SK-N-SH (cell line): ENCODE measurements at regions not wholly inside any gene's neighbourhood (a gene's known extent, or its start where the extent isn't known, plus 50 kb on each side); places are given as distances from the start of the nearest gene placed in this dataset.
"Not testable (repeated sequence)": the region's sequence is repeated elsewhere in the genome, so short reads cannot be mapped to it uniquely, and the experiment has no call there.

Experiments
- ELF1 ChIP-seq: IDR thresholded peaks from 2 replicates; pipeline ENCODE4 v1.4.0; 2012
- EZH2phosphoT487 ChIP-seq: fragments of 200-600 bp; sonication (generic); IDR thresholded peaks from 2 replicates; pipeline ENCODE4 v1.6.1; 2017; ENCODE audit warnings: low read depth, mixed run types, mild to moderate bottlenecking, antibody characterized with exemption, moderate library complexity, borderline replicate concordance
- GABPA ChIP-seq: IDR thresholded peaks from 2 replicates; pipeline ENCODE4 v1.4.0; 2012; ENCODE audit warnings: low read depth, mild to moderate bottlenecking
- RAD21 ChIP-seq: IDR thresholded peaks from 2 replicates; pipeline ENCODE4 v1.6.1; 2012; ENCODE audit warnings: mild to moderate bottlenecking, low read length
- SIN3A ChIP-seq: IDR thresholded peaks from 2 replicates; pipeline ENCODE4 v1.6.1; 2012; ENCODE audit warnings: low read depth, mild to moderate bottlenecking, low read length, moderate library complexity, borderline replicate concordance
- TCF12 ChIP-seq: IDR thresholded peaks from 2 replicates; pipeline ENCODE4 v1.4.0; 2012
- TEAD4 ChIP-seq: IDR thresholded peaks from 2 replicates; pipeline ENCODE4 v1.4.0; 2012; ENCODE audit warnings: mild to moderate bottlenecking, borderline replicate concordance; ENCODE audit not compliant: insufficient read depth
- YY1 ChIP-seq: IDR thresholded peaks from 2 replicates; pipeline ENCODE4 v1.4.0; 2012; ENCODE audit warnings: low read depth, mild to moderate bottlenecking
- TF ChIP-seq, protein P1 (sequence below): fragments of 200-600 bp; sonication (generic); IDR thresholded peaks from 2 replicates; pipeline ENCODE4 v1.6.1; 2017; ENCODE audit warnings: antibody characterized with exemption, mild to moderate bottlenecking, moderate library complexity
- TF ChIP-seq, protein P2 (sequence below): IDR thresholded peaks from 2 replicates; pipeline ENCODE4 v1.6.1; 2012; ENCODE audit warnings: mild to moderate bottlenecking, low read depth, low read length, moderate library complexity
- TF ChIP-seq, protein P3 (sequence below): IDR thresholded peaks from 2 replicates; pipeline ENCODE4 v1.4.0; 2012; ENCODE audit warnings: low read depth
- TF ChIP-seq, protein P4 (sequence below): IDR thresholded peaks from 2 replicates; pipeline ENCODE4 v1.4.0; 2012; ENCODE audit warnings: low read depth, borderline replicate concordance
- TF ChIP-seq, protein P5 (sequence below): fragments of 150-350 bp; IDR thresholded peaks from 2 replicates; pipeline ENCODE4 v1.6.1; 2017; ENCODE audit warnings: antibody characterized with exemption, low read length, low read depth, borderline replicate concordance

DNA sequence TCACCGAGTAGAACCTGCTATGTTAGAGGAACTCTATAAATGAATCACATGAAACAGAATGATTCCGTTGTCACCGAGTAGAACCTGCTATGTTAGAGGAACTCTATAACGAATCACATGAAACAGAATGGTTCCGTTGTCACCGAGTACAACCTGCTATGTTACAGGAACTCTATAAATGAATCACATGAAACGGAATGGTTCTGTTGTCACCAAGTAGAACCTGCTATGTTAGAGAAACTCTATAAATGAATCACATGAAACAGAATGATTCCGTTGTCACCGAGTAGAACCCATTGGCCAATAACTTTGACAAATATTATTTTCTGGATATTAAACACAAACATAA lies 309.1 kb upstream of the FRG1 start:
- TF ChIP-seq, protein P1, sequence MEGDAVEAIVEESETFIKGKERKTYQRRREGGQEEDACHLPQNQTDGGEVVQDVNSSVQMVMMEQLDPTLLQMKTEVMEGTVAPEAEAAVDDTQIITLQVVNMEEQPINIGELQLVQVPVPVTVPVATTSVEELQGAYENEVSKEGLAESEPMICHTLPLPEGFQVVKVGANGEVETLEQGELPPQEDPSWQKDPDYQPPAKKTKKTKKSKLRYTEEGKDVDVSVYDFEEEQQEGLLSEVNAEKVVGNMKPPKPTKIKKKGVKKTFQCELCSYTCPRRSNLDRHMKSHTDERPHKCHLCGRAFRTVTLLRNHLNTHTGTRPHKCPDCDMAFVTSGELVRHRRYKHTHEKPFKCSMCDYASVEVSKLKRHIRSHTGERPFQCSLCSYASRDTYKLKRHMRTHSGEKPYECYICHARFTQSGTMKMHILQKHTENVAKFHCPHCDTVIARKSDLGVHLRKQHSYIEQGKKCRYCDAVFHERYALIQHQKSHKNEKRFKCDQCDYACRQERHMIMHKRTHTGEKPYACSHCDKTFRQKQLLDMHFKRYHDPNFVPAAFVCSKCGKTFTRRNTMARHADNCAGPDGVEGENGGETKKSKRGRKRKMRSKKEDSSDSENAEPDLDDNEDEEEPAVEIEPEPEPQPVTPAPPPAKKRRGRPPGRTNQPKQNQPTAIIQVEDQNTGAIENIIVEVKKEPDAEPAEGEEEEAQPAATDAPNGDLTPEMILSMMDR, result not testable (repeated sequence)
- TF ChIP-seq YY1, EZH2phosphoT487, SIN3A, TEAD4, ELF1, RAD21, GABPA, TCF12: not testable (repeated sequence)
- TF ChIP-seq, protein P2, sequence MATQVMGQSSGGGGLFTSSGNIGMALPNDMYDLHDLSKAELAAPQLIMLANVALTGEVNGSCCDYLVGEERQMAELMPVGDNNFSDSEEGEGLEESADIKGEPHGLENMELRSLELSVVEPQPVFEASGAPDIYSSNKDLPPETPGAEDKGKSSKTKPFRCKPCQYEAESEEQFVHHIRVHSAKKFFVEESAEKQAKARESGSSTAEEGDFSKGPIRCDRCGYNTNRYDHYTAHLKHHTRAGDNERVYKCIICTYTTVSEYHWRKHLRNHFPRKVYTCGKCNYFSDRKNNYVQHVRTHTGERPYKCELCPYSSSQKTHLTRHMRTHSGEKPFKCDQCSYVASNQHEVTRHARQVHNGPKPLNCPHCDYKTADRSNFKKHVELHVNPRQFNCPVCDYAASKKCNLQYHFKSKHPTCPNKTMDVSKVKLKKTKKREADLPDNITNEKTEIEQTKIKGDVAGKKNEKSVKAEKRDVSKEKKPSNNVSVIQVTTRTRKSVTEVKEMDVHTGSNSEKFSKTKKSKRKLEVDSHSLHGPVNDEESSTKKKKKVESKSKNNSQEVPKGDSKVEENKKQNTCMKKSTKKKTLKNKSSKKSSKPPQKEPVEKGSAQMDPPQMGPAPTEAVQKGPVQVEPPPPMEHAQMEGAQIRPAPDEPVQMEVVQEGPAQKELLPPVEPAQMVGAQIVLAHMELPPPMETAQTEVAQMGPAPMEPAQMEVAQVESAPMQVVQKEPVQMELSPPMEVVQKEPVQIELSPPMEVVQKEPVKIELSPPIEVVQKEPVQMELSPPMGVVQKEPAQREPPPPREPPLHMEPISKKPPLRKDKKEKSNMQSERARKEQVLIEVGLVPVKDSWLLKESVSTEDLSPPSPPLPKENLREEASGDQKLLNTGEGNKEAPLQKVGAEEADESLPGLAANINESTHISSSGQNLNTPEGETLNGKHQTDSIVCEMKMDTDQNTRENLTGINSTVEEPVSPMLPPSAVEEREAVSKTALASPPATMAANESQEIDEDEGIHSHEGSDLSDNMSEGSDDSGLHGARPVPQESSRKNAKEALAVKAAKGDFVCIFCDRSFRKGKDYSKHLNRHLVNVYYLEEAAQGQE, result not testable (repeated sequence)
- TF ChIP-seq, protein P3, sequence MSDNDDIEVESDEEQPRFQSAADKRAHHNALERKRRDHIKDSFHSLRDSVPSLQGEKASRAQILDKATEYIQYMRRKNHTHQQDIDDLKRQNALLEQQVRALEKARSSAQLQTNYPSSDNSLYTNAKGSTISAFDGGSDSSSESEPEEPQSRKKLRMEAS, result not testable (repeated sequence)
- TF ChIP-seq, protein P4, sequence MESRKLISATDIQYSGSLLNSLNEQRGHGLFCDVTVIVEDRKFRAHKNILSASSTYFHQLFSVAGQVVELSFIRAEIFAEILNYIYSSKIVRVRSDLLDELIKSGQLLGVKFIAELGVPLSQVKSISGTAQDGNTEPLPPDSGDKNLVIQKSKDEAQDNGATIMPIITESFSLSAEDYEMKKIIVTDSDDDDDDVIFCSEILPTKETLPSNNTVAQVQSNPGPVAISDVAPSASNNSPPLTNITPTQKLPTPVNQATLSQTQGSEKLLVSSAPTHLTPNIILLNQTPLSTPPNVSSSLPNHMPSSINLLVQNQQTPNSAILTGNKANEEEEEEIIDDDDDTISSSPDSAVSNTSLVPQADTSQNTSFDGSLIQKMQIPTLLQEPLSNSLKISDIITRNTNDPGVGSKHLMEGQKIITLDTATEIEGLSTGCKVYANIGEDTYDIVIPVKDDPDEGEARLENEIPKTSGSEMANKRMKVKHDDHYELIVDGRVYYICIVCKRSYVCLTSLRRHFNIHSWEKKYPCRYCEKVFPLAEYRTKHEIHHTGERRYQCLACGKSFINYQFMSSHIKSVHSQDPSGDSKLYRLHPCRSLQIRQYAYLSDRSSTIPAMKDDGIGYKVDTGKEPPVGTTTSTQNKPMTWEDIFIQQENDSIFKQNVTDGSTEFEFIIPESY, result not testable (repeated sequence)
- TF ChIP-seq, protein P5, sequence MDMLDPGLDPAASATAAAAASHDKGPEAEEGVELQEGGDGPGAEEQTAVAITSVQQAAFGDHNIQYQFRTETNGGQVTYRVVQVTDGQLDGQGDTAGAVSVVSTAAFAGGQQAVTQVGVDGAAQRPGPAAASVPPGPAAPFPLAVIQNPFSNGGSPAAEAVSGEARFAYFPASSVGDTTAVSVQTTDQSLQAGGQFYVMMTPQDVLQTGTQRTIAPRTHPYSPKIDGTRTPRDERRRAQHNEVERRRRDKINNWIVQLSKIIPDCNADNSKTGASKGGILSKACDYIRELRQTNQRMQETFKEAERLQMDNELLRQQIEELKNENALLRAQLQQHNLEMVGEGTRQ, result not testable (repeated sequence)
